GM12874 (cell line): ENCODE measurements at regions not wholly inside any gene's neighbourhood (a gene's known extent, or its start where the extent isn't known, plus 50 kb on each side); places are given as distances from the start of the nearest gene placed in this dataset.

Experiments
- CTCF ChIP-seq: IDR thresholded peaks from 2 replicates; pipeline ENCODE4 v1.5.1; 2011; ENCODE audit warnings: low read depth, mild to moderate bottlenecking, control low read depth, low read length, moderate library complexity; ENCODE audit not compliant: insufficient read depth

DNA sequence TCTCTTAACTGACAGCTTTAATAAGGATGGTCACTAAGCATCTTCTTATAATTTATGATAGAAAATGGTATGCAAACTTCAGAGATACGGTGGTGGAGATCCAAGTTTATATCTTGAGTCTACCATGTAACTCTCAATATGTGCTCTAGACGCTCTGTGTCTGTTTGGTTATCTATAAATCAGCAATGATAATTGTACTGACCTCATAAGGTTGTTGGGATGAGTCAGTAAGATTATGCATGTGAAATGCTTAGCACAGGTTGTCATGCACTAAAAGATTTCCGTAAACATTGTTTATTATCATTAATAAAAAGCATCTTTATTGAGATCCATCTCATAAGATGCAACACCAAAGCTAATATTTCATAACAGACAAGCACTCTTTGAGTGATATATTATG, 1094.9 kb upstream of the EEF2KMT start:
- TF ChIP-seq CTCF, result no peak

DNA sequence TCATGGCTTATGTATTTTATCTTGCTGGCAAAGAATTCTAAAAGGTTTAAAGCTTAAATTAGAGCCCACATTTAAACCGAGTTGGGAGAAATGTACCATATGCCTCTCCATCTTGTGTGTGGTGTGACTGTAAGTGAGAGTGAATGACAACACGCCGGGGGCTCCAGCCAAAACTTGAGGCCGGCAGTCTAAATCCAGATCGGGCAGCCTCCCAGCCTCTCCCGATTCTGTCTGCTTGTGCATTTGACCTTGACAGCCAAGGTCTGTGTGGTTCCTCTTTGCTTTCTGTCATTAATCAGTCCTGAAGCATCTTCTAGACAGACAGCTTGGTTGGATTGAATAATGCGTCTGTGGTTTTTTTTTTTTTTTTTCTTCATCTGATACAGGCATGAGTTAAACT, 1093.2 kb upstream of the EEF2KMT start:
- TF ChIP-seq CTCF, result no peak

DNA sequence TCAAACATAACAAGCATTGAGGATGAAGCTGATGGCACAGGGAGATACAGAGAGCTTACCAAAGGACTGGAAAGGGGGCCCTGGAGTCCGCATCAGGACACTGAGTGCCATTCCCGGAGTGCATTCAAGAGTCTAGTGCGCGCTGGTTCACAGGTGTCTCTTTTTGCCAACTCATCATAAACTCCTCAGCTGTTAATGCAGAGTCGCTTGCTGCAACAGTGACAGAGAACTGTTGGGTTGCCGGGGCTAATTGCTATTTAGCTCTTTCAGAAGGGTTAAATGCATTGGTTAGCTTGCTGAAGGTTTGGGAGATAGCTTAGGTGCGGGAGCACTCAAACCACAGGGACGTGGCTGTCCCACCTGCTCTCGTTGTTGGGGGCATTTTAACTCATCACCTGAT, 1091.6 kb upstream of the EEF2KMT start:
- no peak for TF ChIP-seq CTCF

GRCh38 chr16:6177616-6178180, 1080.1 kb upstream of the EEF2KMT start:
- no peak for TF ChIP-seq CTCF

DNA sequence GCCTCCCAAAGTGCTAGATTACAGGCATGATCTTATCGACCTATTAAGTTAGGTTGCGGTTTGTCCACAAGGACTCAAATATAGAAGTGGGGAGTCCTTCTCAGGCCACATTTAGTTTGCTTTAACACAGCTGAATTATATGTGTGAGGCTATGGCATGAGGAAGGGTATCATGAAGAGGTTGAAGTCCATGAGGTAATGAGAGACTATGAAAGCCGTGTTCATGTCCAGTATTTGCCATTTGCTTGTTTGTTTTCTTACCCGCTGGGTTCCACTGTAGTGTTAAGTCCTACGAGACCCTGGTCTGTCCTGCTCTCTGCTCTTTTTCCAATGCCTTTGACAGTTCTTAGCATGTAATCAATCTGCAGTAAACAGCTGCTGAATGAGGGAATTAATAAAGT, 1072.4 kb upstream of the EEF2KMT start:
- no peak for TF ChIP-seq CTCF

DNA sequence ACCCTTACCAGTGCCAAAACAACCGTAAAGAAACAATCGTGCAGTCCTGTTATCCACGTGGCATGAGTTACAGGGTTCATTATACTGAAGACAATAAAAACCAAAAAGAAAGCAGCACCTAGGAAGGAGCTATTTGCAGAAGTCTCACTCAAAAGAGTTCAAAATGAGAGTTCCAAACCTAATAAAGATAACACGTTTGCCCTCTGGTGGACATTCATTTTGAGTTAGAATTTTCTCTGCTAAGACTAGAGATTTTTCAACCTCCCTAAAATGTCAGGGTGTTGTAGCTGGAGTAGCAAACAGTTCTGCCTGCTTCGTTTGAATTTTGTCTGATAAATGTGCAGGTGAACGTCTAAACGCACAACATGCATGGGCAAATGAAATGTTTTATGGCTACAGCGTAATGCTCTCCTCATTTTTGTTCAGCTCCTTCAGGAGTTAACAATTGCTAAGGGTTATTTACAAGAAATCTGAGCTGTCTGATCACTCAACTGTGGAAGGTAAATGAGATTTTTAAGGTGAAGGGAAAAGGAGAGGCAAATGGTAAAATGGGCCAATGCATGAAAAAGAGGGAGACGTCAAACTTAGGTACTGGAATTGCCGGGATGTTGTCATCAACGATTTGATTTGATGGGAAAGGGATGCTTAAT, 1067.9 kb upstream of the EEF2KMT start:
- no peak for TF ChIP-seq CTCF

GRCh38 chr16:6160871-6161270, 1063.3 kb upstream of the EEF2KMT start:
- TF ChIP-seq CTCF, result no peak
